K562 (cell line): ENCODE measurements at regions not wholly inside any gene's neighbourhood (a gene's known extent, or its start where the extent isn't known, plus 50 kb on each side); places are given as distances from the start of the nearest gene placed in this dataset.

Experiments
- ATAC-seq: fragments of 200-7000 bp; cut with Tn5 transposase; 3 replicates; pipeline ENCODE4 v1.9.1; 2020; ENCODE audit warnings: moderate library complexity
- BruUV-seq: library from RNA; stranded (reverse); fragments of 400-500 nt; replicated peaks from 2 replicates; lab custom pipeline; 2021; lab: Mats Ljungman, UMichigan
- CTCF ChIA-PET: fragments of 300-600 bp; formaldehyde crosslinking; extraction: SDS; loops from one replicate; lab custom pipeline; 2021; ENCODE audit warnings: low intra/inter-chr PET ratio; lab: Yijun Ruan, JAX
- POLR2A ChIA-PET: fragments of 300-600, 350-650 bp; sonication (Branson Sonifier 250); formaldehyde crosslinking; extraction: SDS; loops from one replicate; lab custom pipeline; 2021; ENCODE audit warnings: antibody characterized with exemption, inconsistent platforms; lab: Yijun Ruan, JAX
- DNase-seq, 4 experiments: peaks; one replicate each; pipeline versions ENCODE4 v3.0.0 to v3.0.0-alpha.2; 2011 to 2018; ENCODE audit warnings: low spot score in 3 of 4, mixed read lengths in 3 of 4; ENCODE audit errors: extremely low read depth in 1 of 4
- FAIRE-seq: peaks from 2 replicates; lab custom pipeline; 2011; peaks lifted over from hg19 to GRCh38; lab: Jason Lieb, UNC
- H2AFZ ChIP-seq: 2 replicates; pipeline ENCODE4 v1.6.0; 2011; ENCODE audit warnings: low read depth, low read length, control low read depth, inconsistent platforms
- H3K27ac ChIP-seq: fragments of 200-600 bp; 3 replicates; pipeline ENCODE4 v1.8.0; 2011; ENCODE audit warnings: low read depth, mild to moderate bottlenecking, control low read depth, inconsistent platforms, low read length, moderate library complexity, mixed read lengths; ENCODE audit errors: extremely low read depth
- H3K27me3 ChIP-seq, 2 experiments: fragments of 300-600 bp in 1 of 2; 2 replicates in 1 of 2; 3 replicates in 1 of 2; pipeline versions ENCODE4 v1.6.0 to v1.8.0; 2011; ENCODE audit warnings: inconsistent platforms in 2 of 2, low read length in 2 of 2, mild to moderate bottlenecking in 1 of 2, mixed read lengths in 1 of 2, moderate library complexity in 1 of 2; ENCODE audit not compliant: control insufficient read depth in 2 of 2, insufficient read depth in 2 of 2
- H3K36me3 ChIP-seq: fragments of 300-600 bp; 3 replicates; pipeline ENCODE4 v1.8.0; 2011; ENCODE audit warnings: mild to moderate bottlenecking, low read length, inconsistent platforms; ENCODE audit not compliant: control insufficient read depth, insufficient read depth
- H3K4me1 ChIP-seq, 2 experiments: fragments of 200-600 bp in 1 of 2; replicated peaks in 1 of 2; 2 replicates in 1 of 2; 3 replicates in 1 of 2; pipeline versions ENCODE4 v1.5.1 to v1.8.0; 2011; ENCODE audit warnings: inconsistent platforms in 2 of 2, low read length in 2 of 2, mild to moderate bottlenecking in 1 of 2, mixed read lengths in 1 of 2, moderate library complexity in 1 of 2; ENCODE audit not compliant: control insufficient read depth in 2 of 2, insufficient read depth in 2 of 2
- H3K4me2 ChIP-seq: 2 replicates; pipeline ENCODE4 v1.6.1; 2011; ENCODE audit warnings: low read length, control low read depth, inconsistent platforms, mixed read lengths; ENCODE audit not compliant: insufficient read depth
- H3K4me3 ChIP-seq: fragments of 200-600 bp; sonication (generic), shearing (Covaris generic); 2 replicates; pipeline ENCODE4 v1.5.1; 2016; ENCODE audit warnings: control low read depth, inconsistent platforms
- H3K79me2 ChIP-seq: fragments of 200-600 bp; 3 replicates; pipeline ENCODE4 v1.8.0; 2011; ENCODE audit warnings: low read length, inconsistent platforms; ENCODE audit not compliant: control insufficient read depth, insufficient read depth
- H3K9ac ChIP-seq, 2 experiments: 2 replicates each; pipeline versions ENCODE4 v1.6.0 to v1.6.1; 2011; ENCODE audit warnings: low read depth in 2 of 2, low read length in 2 of 2, control low read depth in 1 of 2, inconsistent platforms in 1 of 2, mild to moderate bottlenecking in 1 of 2, mixed read lengths in 1 of 2; ENCODE audit not compliant: insufficient read depth in 1 of 2
- H3K9me1 ChIP-seq: one replicate; pipeline ENCODE4 v1.6.0; 2011; ENCODE audit warnings: inconsistent platforms, mild to moderate bottlenecking, low read length, moderate library complexity; ENCODE audit not compliant: control insufficient read depth, insufficient read depth
- H3K9me3 ChIP-seq: replicated peaks from 2 replicates; pipeline ENCODE4 v1.5.1; 2011; ENCODE audit warnings: low read depth, low read length, inconsistent platforms; ENCODE audit not compliant: control insufficient read depth, insufficient read depth
- H4K20me1 ChIP-seq: replicated peaks from 2 replicates; pipeline ENCODE4 v1.6.1; 2011; ENCODE audit warnings: low read length, inconsistent platforms, mixed read lengths; ENCODE audit not compliant: control insufficient read depth, insufficient read depth
- ELF2 ChIP-seq: fragments of 250-450 bp; sonication (Bioruptor Pico); IDR thresholded peaks from 2 replicates; pipeline ENCODE4 v1.5.0; 2021; ENCODE audit warnings: mild to moderate bottlenecking
- KDM1A ChIP-seq, 2 experiments: fragments of 450-650 bp; IDR thresholded peaks; 2 replicates each; pipeline ENCODE4 v1.6.1; 2016; ENCODE audit warnings: mild to moderate bottlenecking in 2 of 2
- NFIC ChIP-seq: fragments of 450-650 bp; IDR thresholded peaks from 2 replicates; pipeline ENCODE4 v1.6.1; 2017; ENCODE audit warnings: mild to moderate bottlenecking, inconsistent platforms
- RREB1 ChIP-seq: fragments of 250-450 bp; sonication (Bioruptor Pico); IDR thresholded peaks from 2 replicates; pipeline ENCODE4 v1.4.0; 2020
- WGBS: fragments of 100-300 bp; shearing (Covaris generic); methylation state at CpG from one replicate; pipeline ENCODE4 v1.1.6; 2016; ENCODE audit warnings: low coverage, mixed read lengths; ENCODE audit not compliant: insufficient coverage; ENCODE audit errors: missing lambda C conversion rate; 5-methylcytosine and 5-hydroxymethylcytosine counted together
- in situ Hi-C: fragments of 300-500 bp; cut with MboI; formaldehyde crosslinking; loops from 4 replicates; pipeline ENCODE4 v1.15.0; 2018; ENCODE audit warnings: inconsistent platforms, mixed read lengths
- intact Hi-C: fragments of 100-400 bp; cut with micrococcal nuclease; formaldehyde crosslinking; loops from 2 replicates; pipeline ENCODE4 v1.14.2; 2022
- TF ChIP-seq, protein P1 (sequence below): fragments of 450-650 bp; conservative IDR thresholded peaks from 2 replicates; pipeline ENCODE4 v1.6.1; 2016; ENCODE audit warnings: missing genetic modification characterization, low read depth, mild to moderate bottlenecking, control low read depth, missing compliant biosample characterization

- TF ChIP-seq RREB1 (no peak), ELF2 (CRISPR knock-in tag) (no peak)
- TF ChIP-seq, protein P1, sequence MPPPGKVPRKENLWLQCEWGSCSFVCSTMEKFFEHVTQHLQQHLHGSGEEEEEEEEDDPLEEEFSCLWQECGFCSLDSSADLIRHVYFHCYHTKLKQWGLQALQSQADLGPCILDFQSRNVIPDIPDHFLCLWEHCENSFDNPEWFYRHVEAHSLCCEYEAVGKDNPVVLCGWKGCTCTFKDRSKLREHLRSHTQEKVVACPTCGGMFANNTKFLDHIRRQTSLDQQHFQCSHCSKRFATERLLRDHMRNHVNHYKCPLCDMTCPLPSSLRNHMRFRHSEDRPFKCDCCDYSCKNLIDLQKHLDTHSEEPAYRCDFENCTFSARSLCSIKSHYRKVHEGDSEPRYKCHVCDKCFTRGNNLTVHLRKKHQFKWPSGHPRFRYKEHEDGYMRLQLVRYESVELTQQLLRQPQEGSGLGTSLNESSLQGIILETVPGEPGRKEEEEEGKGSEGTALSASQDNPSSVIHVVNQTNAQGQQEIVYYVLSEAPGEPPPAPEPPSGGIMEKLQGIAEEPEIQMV (tag): no peak
These were observed 110.3 kb upstream of the SYT13 start (continued) for GRCh38 chr11:45396394-45396793.

- no peaks in the 10 kb centered on the region for H3K4me1 ChIP-seq
- ATAC-seq: no peak
- peaks cover 13 to 63% of the 10 kb centered on the region in 2 experiments for H3K27me3 ChIP-seq
- TF ChIP-seq KDM1A (IDR thresholded peaks at IDR 0.05) (no peak), NFIC (peak; percentile 40)
- no peak for FAIRE-seq
- H4K20me1 ChIP-seq: peaks cover 6% of the 10 kb centered on the region; the same call in 1 of the 2 replicates
- no peaks in the 10 kb centered on the region for H3K9me3 ChIP-seq
- in situ Hi-C loops: no loop called here
- intact Hi-C loops: no loop called here
- no TSS peak for BruUV-seq
- no peak for DNase-seq
- WGBS: 0% methylated on average over 5 of the region's 5 CpGs
- H2AFZ ChIP-seq: no peak overlapping the region
- H3K4me3 ChIP-seq: no peak overlapping the region
- H3K9me1 ChIP-seq: no peaks in the 10 kb centered on the region
- H3K79me2 ChIP-seq: no peaks in the 10 kb centered on the region
- CTCF ChIA-PET: no interaction called here
- no peak overlapping the region for H3K4me2 ChIP-seq
- no peaks in the 10 kb centered on the region for H3K36me3 ChIP-seq
- POLR2A ChIA-PET: no interaction called here
- no peak overlapping the region for H3K9ac ChIP-seq
- H3K27ac ChIP-seq: no peak overlapping the region
These were observed 109.8 kb upstream of the SYT13 start for GRCh38 chr11:45395947-45396346.
